DND-41 (cell line): ENCODE measurements at regions not wholly inside any gene's neighbourhood (a gene's known extent, or its start where the extent isn't known, plus 50 kb on each side); places are given as distances from the start of the nearest gene placed in this dataset.
"Not testable (repeated sequence)": the region's sequence is repeated elsewhere in the genome, so short reads cannot be mapped to it uniquely, and the experiment has no call there.

Experiments
- ATAC-seq: fragments of 200-7000 bp; cut with Tn5 transposase; 3 replicates; pipeline ENCODE4 v1.9.1; 2021; ENCODE audit warnings: low read depth; ENCODE audit not compliant: insufficient read depth
- DNase-seq: peaks from one replicate; pipeline ENCODE4 v3.0.0-alpha.2; 2020
- H2AFZ ChIP-seq: 2 replicates; pipeline ENCODE4 v1.6.0; 2012; ENCODE audit warnings: low read depth, low read length
- H3K27ac ChIP-seq: 2 replicates; pipeline ENCODE4 v1.5.1; 2012; ENCODE audit warnings: low read length, inconsistent platforms
- H3K27me3 ChIP-seq: fragments of 200-600 bp; sonication (generic); 2 replicates; pipeline ENCODE4 v1.6.0; 2012; ENCODE audit warnings: low read length, mild to moderate bottlenecking, inconsistent platforms; ENCODE audit not compliant: insufficient read depth, poor library complexity
- H3K36me3 ChIP-seq: 2 replicates; pipeline ENCODE4 v1.5.1; 2012; ENCODE audit warnings: low read length, inconsistent platforms; ENCODE audit not compliant: insufficient read depth
- H3K4me1 ChIP-seq: 2 replicates; pipeline ENCODE4 v1.5.1; 2012; ENCODE audit warnings: mild to moderate bottlenecking, low read length; ENCODE audit not compliant: insufficient read depth
- H3K4me2 ChIP-seq: 2 replicates; pipeline ENCODE4 v1.6.0; 2012; ENCODE audit warnings: mild to moderate bottlenecking, moderate library complexity, low read length, inconsistent platforms; ENCODE audit not compliant: insufficient read depth
- H3K4me3 ChIP-seq, 2 experiments: fragments of 200-600 bp in 1 of 2; shearing (Covaris generic) in 1 of 2; 2 replicates each; pipeline ENCODE4 v1.5.1; 2012 to 2016; ENCODE audit warnings: inconsistent platforms in 2 of 2, low read length in 2 of 2, mild to moderate bottlenecking in 2 of 2, low read depth in 1 of 2, moderate library complexity in 1 of 2
- H3K79me2 ChIP-seq: 2 replicates; pipeline ENCODE4 v1.6.0; 2012; ENCODE audit warnings: low read length, inconsistent platforms; ENCODE audit not compliant: insufficient read depth
- H3K9ac ChIP-seq: 2 replicates; pipeline ENCODE4 v1.6.0; 2012; ENCODE audit warnings: low read depth, mild to moderate bottlenecking, inconsistent platforms, low read length, moderate library complexity
- H3K9me3 ChIP-seq: 2 replicates; pipeline ENCODE4 v1.5.1; 2012; ENCODE audit warnings: low read length, moderate library complexity, mild to moderate bottlenecking, inconsistent platforms; ENCODE audit not compliant: insufficient read depth, severe bottlenecking
- H4K20me1 ChIP-seq: 2 replicates; pipeline ENCODE4 v1.6.0; 2012; ENCODE audit warnings: low read length; ENCODE audit not compliant: insufficient read depth
- CTCF ChIP-seq: IDR thresholded peaks from 2 replicates; pipeline ENCODE4 v1.5.1; 2012; ENCODE audit warnings: borderline replicate concordance, low read length, moderate library complexity, mild to moderate bottlenecking; ENCODE audit not compliant: poor library complexity, severe bottlenecking; ENCODE audit errors: extremely low read depth
- EZH2 ChIP-seq: IDR thresholded peaks from 3 replicates; pipeline ENCODE4 v1.6.1; 2012; ENCODE audit warnings: borderline replicate concordance, low read depth, mild to moderate bottlenecking, moderate library complexity, low read length, inconsistent platforms; ENCODE audit not compliant: severe bottlenecking

GRCh38 chr22:22733881-22734373 is 89.5 kb downstream of the GGTLC2 start:
- TF ChIP-seq CTCF (no peak), EZH2 (no peak)
- H4K20me1 ChIP-seq, result no peaks in the 10 kb centered on the region
- no peaks in the 10 kb centered on the region for H3K79me2 ChIP-seq
- no peak overlapping the region for H3K4me2 ChIP-seq
- H3K27ac ChIP-seq, result no peak overlapping the region
- no peaks in the 10 kb centered on the region for H3K4me1 ChIP-seq
- H3K36me3 ChIP-seq, result no peaks in the 10 kb centered on the region
- ATAC-seq (no peak), DNase-seq (no peak)
- H2AFZ ChIP-seq, result no peak overlapping the region
- no peak overlapping the region for H3K4me3 ChIP-seq
- H3K27me3 ChIP-seq, result peaks cover 23% of the 10 kb centered on the region
- no peak overlapping the region for H3K9ac ChIP-seq
- H3K9me3 ChIP-seq, result no peaks in the 10 kb centered on the region

GRCh38 chr22:22734395-22735272 is 90.2 kb downstream of the GGTLC2 start:
- H3K79me2 ChIP-seq, H3K36me3 ChIP-seq, H3K4me1 ChIP-seq, H3K9me3 ChIP-seq, H3K4me3 ChIP-seq, DNase-seq, H4K20me1 ChIP-seq, ATAC-seq, H2AFZ ChIP-seq, H3K27ac ChIP-seq, H3K4me2 ChIP-seq, H3K9ac ChIP-seq: not testable (repeated sequence)
- H3K27me3 ChIP-seq, result peaks cover 22% of the 10 kb centered on the region

DNA sequence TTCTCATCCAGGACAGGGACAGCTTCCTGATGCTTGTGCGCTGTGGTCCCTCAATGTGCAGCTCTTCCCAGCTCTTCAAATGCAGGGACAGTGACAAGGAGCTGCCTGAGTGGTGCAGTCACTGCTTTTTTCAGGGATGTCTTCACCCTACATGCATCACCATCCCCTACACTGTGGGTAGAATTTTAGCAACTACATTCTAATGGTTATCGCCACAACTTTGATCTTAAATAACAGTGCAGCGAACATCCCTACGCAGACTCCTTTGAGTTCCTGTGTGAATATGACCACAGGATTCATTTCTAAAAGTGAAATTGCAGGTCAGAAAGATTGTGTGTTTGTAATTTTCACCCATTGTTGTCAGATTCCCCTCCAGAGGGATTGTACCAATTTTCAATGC is 90.9 kb downstream of the GGTLC2 start:
- ATAC-seq, H4K20me1 ChIP-seq, H3K79me2 ChIP-seq, H3K4me2 ChIP-seq, H3K9ac ChIP-seq, H3K27ac ChIP-seq, H2AFZ ChIP-seq, H3K4me3 ChIP-seq, DNase-seq, H3K9me3 ChIP-seq, H3K36me3 ChIP-seq, H3K4me1 ChIP-seq: not testable (repeated sequence)
- peaks cover 20% of the 10 kb centered on the region for H3K27me3 ChIP-seq

DNA sequence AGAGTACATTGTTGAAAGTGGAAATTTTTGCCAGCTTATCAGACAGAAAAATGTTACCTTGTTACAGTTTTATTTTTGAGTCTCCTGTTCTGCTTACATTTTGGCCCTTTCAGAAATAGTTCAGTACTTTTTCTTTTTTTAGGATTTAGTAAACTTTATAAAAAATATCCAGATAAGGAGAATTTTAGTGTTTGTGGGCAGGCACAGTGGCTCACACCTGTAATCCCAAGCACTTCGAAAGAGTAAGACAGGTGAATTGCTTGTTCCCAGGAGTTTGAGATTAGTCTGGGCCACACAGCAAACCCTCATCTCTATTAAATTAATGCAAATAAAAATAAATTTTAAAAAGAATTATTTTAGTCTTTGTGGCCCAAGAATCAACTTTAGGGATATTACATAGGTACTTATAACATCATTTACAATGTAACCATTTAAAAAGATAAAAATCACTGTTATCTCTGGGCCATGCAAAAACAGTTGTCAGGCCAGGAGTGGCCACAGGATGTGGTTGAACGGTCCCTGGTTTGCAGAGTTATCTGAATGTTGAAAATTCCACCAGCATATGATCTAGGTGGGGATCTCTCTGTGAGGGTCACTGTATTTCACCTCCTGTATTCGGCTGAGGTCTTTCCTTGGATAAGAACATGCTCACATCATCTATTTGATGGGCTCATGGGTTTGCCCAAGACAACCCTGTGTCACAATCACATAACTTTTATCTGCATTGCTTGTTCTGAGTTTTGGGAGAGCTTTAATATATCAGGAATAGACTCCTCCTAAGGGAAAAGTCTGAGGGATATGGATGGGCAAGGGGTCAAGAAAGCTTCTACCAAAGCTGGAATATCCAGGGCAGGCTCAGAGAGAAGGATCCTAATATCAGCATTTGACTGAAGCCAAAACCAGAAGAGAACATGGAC is 91.5 kb downstream of the GGTLC2 start:
- H3K9me3 ChIP-seq, result no peaks in the 10 kb centered on the region
- no peaks in the 10 kb centered on the region for H3K4me1 ChIP-seq
- no peak overlapping the region for H3K27ac ChIP-seq
- no peak overlapping the region for H2AFZ ChIP-seq
- no peaks in the 10 kb centered on the region for H3K79me2 ChIP-seq
- ATAC-seq, result no peak
- no peak overlapping the region for H3K4me2 ChIP-seq
- no peak overlapping the region for H3K9ac ChIP-seq
- no peak overlapping the region for H3K4me3 ChIP-seq
- H3K36me3 ChIP-seq, result no peaks in the 10 kb centered on the region
- TF ChIP-seq EZH2, result no peak
- no peak for TF ChIP-seq CTCF
- H3K27me3 ChIP-seq, result peaks cover 24% of the 10 kb centered on the region
- DNase-seq, result no peak
- no peaks in the 10 kb centered on the region for H4K20me1 ChIP-seq
